HFFc6 (cell line): ENCODE measurements at regions not wholly inside any gene's neighbourhood (a gene's known extent, or its start where the extent isn't known, plus 50 kb on each side); places are given as distances from the start of the nearest gene placed in this dataset.
"Not testable (repeated sequence)": the region's sequence is repeated elsewhere in the genome, so short reads cannot be mapped to it uniquely, and the experiment has no call there.

ENCODE experiments used
- DNase-seq: peaks from one replicate; pipeline ENCODE4 v3.0.0-alpha.2; 2018
- H3K27ac Mint-ChIP-seq: 2 replicates; pipeline ENCODE4 v1.8.0; 2020; ENCODE audit warnings: mild to moderate bottlenecking, mixed read lengths
- H3K27me3 Mint-ChIP-seq: 2 replicates; pipeline ENCODE4 v1.8.0; 2021; ENCODE audit warnings: mild to moderate bottlenecking, moderate library complexity, mixed read lengths; ENCODE audit not compliant: insufficient read depth
- H3K36me3 Mint-ChIP-seq: 2 replicates; pipeline ENCODE4 v1.8.0; 2021; ENCODE audit warnings: low read depth, mixed read lengths
- H3K4me1 Mint-ChIP-seq: 2 replicates; pipeline ENCODE4 v1.8.0; 2020; ENCODE audit warnings: low read depth, mixed read lengths
- H3K4me3 Mint-ChIP-seq: 2 replicates; pipeline ENCODE4 v1.8.0; 2020; ENCODE audit warnings: mild to moderate bottlenecking, moderate library complexity, mixed read lengths
- H3K9me3 Mint-ChIP-seq: 2 replicates; pipeline ENCODE4 v1.8.0; 2020; ENCODE audit warnings: mild to moderate bottlenecking, mixed read lengths
- TF ChIP-seq, protein P1 (sequence below): fragments of 200-600 bp; sonication (generic); IDR thresholded peaks from 2 replicates; pipeline ENCODE4 v1.5.0; 2021; ENCODE audit warnings: antibody characterized with exemption, mild to moderate bottlenecking

DNA sequence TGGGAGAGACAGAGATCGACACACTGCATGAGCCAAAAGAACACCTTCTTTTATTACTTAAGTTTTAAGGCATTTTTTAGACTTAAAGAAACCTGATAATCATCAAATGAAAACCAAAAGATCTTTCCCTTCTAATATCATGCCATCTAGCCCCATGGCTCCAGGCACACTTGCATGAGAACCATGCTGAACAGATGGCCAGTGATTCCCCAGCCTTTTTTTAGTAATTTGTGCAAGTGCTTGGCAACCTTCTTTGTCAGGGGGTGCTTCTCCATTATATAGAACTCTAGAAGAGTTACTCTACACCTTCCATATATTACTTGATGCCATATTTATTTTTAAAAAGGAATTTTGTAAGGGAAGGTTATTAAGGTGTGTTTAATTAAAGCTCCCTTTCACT, 182.2 kb upstream of the TEX13C start:
- TF ChIP-seq, protein P1, sequence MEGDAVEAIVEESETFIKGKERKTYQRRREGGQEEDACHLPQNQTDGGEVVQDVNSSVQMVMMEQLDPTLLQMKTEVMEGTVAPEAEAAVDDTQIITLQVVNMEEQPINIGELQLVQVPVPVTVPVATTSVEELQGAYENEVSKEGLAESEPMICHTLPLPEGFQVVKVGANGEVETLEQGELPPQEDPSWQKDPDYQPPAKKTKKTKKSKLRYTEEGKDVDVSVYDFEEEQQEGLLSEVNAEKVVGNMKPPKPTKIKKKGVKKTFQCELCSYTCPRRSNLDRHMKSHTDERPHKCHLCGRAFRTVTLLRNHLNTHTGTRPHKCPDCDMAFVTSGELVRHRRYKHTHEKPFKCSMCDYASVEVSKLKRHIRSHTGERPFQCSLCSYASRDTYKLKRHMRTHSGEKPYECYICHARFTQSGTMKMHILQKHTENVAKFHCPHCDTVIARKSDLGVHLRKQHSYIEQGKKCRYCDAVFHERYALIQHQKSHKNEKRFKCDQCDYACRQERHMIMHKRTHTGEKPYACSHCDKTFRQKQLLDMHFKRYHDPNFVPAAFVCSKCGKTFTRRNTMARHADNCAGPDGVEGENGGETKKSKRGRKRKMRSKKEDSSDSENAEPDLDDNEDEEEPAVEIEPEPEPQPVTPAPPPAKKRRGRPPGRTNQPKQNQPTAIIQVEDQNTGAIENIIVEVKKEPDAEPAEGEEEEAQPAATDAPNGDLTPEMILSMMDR: no peak
- DNase-seq: no peak
- Mint-ChIP-seq H3K27ac (no peak overlapping the region), H3K4me3 (no peak overlapping the region), H3K36me3 (no peaks in the 10 kb centered on the region), H3K27me3 (no peaks in the 10 kb centered on the region), H3K4me1 (no peaks in the 10 kb centered on the region), H3K9me3 (no peaks in the 10 kb centered on the region)

DNA sequence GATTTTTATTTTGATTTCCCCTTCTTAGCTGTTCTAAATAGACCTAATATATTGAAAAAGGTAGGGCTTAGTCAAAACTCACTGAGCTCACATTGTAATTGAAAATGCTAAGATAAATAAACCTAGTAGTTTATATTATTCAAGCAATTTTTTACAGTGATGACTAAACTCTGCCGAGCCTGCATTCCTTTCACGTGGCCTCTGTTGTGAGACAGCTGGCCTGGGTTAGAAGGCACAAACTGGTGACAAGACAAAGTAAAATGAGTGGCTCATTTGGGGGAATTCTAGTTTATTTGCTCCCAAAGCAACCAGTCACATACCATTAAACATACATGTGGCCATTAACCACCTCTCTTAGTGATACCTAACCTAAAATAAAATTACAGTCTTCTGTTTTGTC, 169.4 kb upstream of the TEX13C start:
- Mint-ChIP-seq H3K27me3 (no peaks in the 10 kb centered on the region), H3K27ac (no peak overlapping the region), H3K4me3 (no peak overlapping the region), H3K9me3 (peaks cover 3% of the 10 kb centered on the region; the same call in 1 of the 2 replicates), H3K4me1 (no peaks in the 10 kb centered on the region), H3K36me3 (no peaks in the 10 kb centered on the region)
- DNase-seq: no peak
- TF ChIP-seq, protein P1: no peak

DNA sequence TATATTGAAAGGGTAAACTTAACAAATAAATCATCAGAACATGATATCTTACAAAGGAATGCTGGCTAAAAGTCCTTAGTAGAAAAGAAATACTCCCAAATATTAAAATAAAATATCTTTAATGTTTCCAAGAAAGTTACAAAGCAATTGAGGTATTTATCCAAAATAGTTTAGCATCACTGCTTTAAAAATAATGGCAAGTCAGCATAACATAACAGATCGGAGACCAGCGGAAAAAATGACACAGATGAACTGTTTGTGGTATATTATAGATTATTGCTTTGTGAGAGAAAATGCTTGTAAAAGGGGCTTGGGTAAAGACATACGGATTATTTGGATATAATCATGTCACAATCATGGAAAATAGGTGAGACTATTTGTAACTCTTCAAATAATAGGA, 168.5 kb upstream of the TEX13C start:
- Mint-ChIP-seq H3K4me1 (no peaks in the 10 kb centered on the region), H3K36me3 (no peaks in the 10 kb centered on the region), H3K9me3 (peaks cover 3% of the 10 kb centered on the region; the same call in 1 of the 2 replicates), H3K4me3 (no peak overlapping the region), H3K27me3 (no peaks in the 10 kb centered on the region), H3K27ac (no peak overlapping the region)
- DNase-seq: no peak
- TF ChIP-seq, protein P1: no peak

DNA sequence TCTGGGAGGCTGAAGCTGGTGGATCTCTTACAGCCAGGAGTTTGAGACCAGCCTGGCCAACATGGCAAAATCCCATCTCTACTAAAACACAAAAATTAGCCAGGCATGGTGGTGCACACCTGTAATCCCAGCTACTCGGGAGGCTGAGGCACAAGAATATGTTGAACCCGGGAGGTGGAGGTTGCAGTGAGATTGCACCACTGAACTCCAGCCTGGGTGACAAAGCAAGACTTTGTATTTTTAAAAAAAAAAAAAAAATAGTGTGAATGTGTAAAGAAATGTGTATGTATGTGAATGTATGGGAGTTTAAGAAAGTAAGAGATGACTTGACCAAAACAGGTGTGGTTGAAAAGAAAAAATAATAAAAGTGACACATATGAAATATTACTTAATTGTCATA, 167.7 kb upstream of the TEX13C start:
- Mint-ChIP-seq H3K27me3 (no peaks in the 10 kb centered on the region), H3K27ac (no peak overlapping the region), H3K4me3 (no peak overlapping the region), H3K4me1 (no peaks in the 10 kb centered on the region), H3K9me3 (peaks cover 3% of the 10 kb centered on the region; the same call in 1 of the 2 replicates), H3K36me3 (no peaks in the 10 kb centered on the region)
- no peak for DNase-seq
- TF ChIP-seq, protein P1: no peak

DNA sequence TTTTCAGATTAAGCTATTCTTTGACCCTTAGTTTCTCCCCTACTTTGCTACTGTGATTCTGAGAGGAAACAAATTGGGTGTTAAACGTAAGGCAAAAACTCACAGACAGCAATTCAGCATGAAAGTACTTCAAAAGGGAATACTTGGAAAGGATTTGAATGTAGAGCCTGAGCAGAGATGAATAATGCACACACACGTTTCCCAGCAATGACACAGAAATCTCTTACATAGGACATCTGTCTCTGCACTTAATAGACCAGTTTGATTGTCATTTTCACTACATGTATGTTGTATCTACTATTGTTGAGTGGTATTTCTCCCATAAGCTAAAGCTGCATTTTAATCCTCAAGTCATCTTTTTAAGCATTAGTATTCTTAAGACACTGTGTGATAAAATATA, 166.1 kb upstream of the TEX13C start:
- no peaks in the 10 kb centered on the region for H3K4me1 Mint-ChIP-seq
- H3K4me3 Mint-ChIP-seq: no peak overlapping the region
- no peak overlapping the region for H3K27ac Mint-ChIP-seq
- no peaks in the 10 kb centered on the region for H3K27me3 Mint-ChIP-seq
- H3K9me3 Mint-ChIP-seq: peaks cover 3% of the 10 kb centered on the region; the same call in 1 of the 2 replicates
- H3K36me3 Mint-ChIP-seq: no peaks in the 10 kb centered on the region
- TF ChIP-seq, protein P1: no peak
- DNase-seq: no peak

DNA sequence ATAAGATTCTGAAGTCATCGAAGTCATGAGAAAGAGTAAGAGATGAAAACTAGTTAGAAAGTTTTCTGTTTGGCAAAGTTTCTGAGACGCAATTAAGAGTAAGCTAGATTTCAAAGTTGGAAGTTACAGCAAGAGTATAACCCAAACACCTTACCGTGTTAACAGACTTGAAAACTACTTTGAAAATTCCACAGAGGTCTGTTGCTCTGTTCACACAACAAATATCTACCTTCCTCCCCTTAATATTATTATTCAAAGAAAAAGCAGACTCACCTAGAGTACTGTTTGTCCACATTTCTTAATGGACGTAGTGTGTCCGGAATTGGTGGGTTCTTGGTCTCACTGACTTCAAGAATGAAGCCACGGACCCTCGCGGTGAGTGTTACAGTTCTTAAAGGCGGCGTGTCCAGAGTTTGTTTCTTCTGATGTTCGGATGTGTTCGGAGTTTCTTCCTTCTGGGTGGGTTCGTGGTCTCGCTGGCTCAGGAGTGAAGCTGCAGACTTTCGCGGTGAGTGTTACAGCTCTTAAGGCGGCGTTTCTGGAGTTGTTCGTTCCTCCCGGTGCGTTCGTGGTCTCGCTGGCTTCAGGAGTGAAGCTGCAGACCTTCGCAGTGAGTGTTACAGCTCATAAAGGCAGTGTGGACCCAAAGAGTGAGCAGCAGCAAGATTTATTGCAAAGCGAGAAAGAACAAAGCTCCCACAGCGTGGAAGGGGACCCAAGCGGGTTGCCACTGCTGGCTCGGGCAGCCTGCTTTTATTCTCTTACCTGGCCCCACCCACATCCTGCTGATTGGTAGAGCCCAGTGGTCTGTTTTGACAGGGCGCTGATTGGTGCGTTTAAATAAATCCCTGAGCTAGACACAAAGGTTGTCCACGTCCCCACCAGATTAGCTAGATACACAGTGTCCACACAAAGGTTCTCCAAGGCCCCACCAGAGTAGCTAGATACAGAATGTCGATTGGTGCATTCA, 165.1 kb upstream of the TEX13C start:
- H3K4me1 Mint-ChIP-seq, H3K27ac Mint-ChIP-seq, H3K4me3 Mint-ChIP-seq, H3K27me3 Mint-ChIP-seq, H3K36me3 Mint-ChIP-seq, DNase-seq, H3K9me3 Mint-ChIP-seq: not testable (repeated sequence)

DNA sequence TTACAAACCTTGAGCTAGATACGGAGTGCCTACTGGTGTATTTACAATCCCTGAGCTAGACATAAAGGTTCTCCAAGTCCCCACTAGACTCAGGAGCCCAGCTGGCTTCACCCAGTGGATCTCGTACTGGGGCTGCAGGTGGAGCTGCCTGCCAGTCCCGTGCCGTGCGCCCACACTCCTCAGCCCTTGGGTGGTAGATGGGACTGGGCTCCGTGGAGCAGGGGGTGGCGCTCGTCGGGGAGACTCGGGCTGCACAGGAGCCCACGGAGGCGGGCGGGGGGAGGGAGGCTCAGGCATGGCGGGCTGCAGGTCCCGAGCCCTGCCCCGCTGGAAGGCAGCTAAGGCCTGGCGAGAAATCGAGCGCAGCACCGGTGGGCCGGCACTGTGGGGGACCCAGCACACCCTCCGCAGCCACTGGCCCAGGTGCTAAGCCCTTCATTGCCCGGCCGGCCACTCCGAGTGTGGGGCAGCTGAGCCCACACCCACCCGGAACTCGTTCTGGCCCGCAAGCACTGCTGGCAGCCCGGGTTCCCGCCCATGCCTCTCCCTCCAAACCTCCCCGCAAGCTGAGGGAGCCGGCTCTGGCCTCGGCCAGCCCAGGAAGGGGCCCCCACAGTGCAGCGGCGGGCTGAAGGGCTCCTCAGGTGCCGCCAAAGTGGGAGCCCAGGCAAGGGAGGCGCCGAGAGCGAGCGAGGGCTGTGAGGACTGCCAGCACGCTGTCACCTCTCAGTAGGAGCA, 164.2 kb upstream of the TEX13C start:
- H3K4me3 Mint-ChIP-seq, H3K27ac Mint-ChIP-seq, H3K36me3 Mint-ChIP-seq, H3K27me3 Mint-ChIP-seq, H3K9me3 Mint-ChIP-seq, H3K4me1 Mint-ChIP-seq, DNase-seq: not testable (repeated sequence)
